PC-3 (cell line): ENCODE measurements at regions not wholly inside any gene's neighbourhood (a gene's known extent, or its start where the extent isn't known, plus 50 kb on each side); places are given as distances from the start of the nearest gene placed in this dataset.

ENCODE experiments used
- EZH2 ChIP-seq: fragments of 300-600 bp; sonication (generic); IDR thresholded peaks from one replicate; pipeline ENCODE4 v1.6.1; 2017; ENCODE audit warnings: antibody characterized with exemption, mild to moderate bottlenecking, low read length; ENCODE audit not compliant: unreplicated experiment
- TF ChIP-seq, protein P1 (sequence below): fragments of 300-600 bp; sonication (generic); conservative IDR thresholded peaks from 2 replicates; pipeline ENCODE4 v1.5.1; 2017; ENCODE audit warnings: antibody characterized with exemption, low read depth, mild to moderate bottlenecking, low read length

DNA sequence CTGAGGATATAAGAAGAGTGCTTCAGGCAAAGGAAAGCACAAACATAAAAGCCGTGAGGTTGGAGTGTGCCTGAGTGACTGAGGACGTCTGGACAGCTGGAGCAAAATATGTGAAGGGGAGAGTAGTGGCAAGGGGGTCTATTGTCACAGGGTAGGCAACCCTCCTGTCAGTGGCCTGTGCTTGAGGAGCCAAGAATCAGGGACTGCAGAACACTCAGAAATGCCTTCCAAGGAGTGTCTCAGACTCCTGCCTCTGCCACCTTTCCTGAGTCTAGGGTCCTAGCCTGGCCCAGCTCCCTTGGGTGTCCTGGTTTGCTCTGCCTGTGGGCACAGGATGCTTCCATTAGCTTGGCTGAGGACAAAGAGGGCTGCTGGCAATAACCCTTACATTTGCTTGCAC, 152.5 kb upstream of the PJA1 start:
- TF ChIP-seq, protein P1, sequence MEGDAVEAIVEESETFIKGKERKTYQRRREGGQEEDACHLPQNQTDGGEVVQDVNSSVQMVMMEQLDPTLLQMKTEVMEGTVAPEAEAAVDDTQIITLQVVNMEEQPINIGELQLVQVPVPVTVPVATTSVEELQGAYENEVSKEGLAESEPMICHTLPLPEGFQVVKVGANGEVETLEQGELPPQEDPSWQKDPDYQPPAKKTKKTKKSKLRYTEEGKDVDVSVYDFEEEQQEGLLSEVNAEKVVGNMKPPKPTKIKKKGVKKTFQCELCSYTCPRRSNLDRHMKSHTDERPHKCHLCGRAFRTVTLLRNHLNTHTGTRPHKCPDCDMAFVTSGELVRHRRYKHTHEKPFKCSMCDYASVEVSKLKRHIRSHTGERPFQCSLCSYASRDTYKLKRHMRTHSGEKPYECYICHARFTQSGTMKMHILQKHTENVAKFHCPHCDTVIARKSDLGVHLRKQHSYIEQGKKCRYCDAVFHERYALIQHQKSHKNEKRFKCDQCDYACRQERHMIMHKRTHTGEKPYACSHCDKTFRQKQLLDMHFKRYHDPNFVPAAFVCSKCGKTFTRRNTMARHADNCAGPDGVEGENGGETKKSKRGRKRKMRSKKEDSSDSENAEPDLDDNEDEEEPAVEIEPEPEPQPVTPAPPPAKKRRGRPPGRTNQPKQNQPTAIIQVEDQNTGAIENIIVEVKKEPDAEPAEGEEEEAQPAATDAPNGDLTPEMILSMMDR = no peak
- no peak for TF ChIP-seq EZH2
